COLO668 (cell line): ENCODE measurements at regions not wholly inside any gene's neighbourhood (a gene's known extent, or its start where the extent isn't known, plus 50 kb on each side); places are given as distances from the start of the nearest gene placed in this dataset.

ENCODE experiments used
- DNase-seq: peaks from one replicate; lab custom pipeline; 2025; ENCODE audit not compliant: unreplicated experiment; lab: John Stamatoyannopoulos, UW

DNA sequence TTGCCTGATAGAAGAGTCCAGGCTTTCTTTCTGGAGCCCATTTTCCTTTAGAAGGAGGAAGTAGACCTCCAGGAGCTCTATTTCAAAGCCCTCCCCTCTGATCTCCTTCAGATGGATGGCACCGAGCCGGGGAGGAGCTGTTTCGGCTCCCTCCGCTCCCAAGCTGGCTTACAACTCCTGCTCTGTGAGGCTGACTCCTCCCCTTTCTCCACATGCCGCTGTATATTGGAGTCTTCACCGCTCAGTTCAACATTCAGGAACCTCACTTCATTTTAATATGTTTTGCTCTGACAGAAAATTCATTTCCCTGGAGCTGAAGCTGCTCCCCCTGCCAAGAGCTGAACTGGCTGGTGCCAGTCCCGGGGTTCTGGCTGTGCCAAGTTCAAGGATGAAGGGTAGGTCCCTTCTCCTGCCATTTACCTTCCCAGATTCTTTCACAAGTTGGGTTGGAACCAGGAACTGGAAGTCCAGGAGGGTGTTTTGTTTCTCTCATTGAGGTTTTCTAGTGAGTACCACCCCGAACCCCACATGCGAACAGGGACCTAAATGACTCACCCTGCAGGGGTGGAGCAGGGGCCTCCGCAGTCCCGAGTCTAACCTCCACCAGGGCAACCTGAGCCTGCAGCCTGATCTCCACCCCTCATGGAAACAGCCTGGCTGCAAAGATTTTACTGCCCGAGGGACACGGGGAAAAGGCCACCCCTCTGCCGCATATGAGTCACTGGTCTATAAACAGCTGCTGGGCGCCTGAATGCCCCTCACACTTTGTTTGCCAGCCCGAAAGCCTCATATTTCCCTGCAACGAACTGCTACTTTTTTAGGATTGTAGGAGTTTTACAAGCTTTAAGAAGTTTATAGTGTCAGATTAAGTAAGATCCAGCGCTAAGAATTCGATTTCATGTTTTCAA is 68.6 kb upstream of the FOXA2 start:
- no peak for DNase-seq

GRCh38 chr20:22653658-22654642 is 69.6 kb upstream of the FOXA2 start:
- DNase-seq = no peak

DNA sequence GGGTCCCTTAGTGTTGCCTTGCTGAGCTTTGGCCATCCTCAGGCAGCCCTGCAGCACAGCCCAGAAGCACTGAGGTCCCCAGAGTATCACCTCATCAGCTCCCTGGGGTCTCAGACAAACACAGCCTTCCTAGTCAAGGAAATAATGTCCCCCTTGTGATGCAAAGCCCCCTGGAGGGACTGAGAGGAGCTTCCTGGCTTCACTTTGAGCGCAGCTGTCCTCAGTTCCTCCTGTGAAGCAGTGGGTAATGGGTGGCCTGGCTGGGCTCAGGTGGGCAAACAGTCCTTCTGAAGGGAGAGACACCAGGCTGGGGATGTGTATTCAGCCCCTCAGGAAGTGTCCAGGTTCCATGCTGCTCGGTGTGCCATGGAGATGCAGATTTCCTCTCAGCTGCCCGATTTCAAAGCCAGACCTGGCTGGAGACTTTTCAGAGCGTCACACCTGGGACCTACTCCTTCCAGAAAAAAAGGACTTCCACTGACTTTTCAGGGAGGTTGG is 79.2 kb upstream of the FOXA2 start:
- no peak for DNase-seq

DNA sequence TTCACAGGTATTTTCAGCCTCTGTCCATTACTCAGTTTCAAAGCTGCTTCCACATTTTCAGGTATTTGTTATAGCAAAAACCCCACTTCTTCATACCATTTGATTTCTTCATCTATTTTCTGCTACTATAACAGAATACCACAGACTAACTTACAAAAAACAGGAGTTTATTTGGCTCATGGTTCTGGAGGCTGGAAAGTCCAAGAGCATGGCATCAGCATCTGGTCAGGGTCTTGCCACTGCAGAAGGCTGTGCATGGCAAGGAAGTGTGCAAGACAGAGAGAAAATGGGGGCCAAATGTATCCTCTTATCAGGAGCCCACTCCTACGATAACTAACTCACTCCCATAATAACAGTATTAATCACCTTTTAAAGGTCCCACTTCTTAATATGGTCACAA is 82.8 kb upstream of the FOXA2 start:
- no peak for DNase-seq

GRCh38 chr20:22672191-22672590 is 87.8 kb upstream of the FOXA2 start:
- DNase-seq = no peak

DNA sequence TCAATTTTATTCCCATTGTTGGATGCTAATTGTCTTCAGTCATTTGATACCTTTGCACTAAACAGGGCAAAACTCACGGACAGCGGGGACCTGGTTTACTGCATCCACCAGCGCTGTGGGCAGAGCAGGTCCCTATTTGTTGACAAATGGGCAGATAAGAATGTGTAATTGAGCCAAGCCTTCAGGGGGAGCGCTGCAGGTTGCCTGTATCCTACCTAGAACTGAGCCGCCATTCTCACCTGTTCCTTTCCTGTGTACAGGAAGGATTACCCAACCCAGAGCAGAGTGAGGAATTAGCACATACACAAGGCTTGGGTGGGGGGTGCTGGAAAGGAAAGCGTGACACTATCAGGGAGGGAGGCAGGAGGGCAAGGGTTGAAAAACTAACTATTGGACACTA is 89.1 kb upstream of the FOXA2 start:
- no peak for DNase-seq

DNA sequence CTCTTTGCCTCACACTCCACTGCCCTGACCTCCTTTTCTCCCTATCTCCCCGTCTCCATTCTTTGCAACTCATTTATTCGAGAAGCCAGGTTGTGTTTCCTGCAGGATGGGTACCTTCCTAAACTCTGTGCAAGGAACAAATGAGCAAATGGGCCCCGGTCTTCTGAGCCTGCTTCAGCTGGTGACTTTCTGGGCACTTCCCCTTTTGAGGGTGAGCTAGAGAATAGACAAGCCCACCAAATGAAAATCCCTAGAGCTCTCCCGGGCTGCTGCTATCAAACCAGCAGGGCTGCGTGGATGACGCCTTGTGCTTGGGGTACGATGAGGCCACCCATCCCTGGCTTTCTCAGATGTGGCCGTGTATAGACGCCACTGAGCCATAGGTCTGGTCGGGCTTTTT is 91.0 kb upstream of the FOXA2 start:
- DNase-seq = no peak

DNA sequence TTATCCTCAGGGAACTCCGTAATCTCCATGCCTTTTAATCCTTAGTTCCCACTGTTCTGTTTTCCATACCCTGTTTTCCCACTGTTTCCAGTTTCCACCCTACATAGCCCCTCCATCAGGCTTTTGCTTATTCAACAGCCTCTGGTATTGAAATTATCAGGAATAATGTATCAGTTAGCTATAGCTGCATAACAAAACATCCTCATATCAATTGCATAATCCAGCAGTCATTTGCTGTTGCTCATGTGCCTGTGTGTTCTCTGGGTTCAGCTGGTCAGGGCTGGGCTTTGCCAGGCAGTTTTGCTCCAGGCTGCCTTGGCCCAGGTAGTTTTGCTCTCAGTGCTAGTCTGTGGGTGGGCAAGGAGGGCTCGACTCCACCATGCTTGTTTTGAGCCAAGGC is 94.3 kb upstream of the FOXA2 start:
- DNase-seq = no peak

GRCh38 chr20:22679197-22679596 is 94.8 kb upstream of the FOXA2 start:
- no peak for DNase-seq

- DNase-seq = no peak
Observed at GRCh38 chr20:22680031-22680740, 95.8 kb upstream of the FOXA2 start.

DNA sequence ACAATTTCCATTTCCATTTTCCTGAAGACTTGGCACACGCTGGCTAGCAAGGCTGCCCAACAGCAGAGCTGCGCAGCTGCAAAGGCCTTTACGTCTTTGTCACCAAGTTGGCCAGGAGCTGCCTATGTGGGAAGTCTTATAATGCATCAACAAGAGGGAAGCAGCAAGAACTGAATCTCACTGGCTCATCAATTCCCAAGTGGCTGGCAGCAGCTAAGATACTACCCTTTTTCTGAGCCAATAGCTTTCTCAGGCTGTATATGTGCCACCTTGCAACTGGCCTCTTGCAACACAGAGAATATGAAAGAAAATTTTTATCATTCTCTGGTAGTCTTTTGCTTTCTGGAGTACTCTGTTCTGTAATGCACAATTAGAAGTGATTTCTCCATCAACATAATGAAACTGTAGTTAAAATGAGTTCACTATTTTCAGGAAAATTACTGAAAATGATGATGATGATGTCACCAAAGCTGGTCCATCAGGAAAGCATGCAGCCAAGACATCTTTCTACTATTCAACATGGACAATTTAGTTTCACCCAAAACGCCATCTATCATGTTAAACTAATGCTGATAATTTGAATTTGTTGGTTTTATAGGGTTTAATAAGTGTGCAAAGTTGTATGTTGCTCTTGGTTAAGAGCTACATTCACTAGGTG is 97.3 kb upstream of the FOXA2 start:
- no peak for DNase-seq

DNA sequence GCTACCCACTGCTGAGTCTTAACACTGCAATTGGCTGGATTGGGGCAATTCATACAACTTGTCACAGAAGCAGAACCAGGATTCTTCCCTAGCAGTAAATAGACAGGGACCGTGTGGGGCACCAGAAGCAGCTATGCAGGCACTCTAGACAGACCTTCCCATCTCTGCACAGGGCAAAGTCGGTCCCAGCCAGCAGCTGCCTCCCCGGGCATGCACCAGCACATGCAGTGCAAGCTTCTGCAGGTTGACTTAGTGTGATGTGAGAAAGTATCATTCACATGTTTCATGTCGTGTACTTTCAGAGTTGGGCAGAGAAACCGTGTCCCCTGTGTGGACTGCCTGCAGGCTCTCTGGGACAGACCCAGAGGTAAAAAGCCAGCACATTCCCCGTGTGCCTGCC is 98.0 kb upstream of the FOXA2 start:
- DNase-seq = no peak

- peak; percentile 71 for DNase-seq
Observed at GRCh38 chr20:22684072-22684762, 99.8 kb upstream of the FOXA2 start.

DNA sequence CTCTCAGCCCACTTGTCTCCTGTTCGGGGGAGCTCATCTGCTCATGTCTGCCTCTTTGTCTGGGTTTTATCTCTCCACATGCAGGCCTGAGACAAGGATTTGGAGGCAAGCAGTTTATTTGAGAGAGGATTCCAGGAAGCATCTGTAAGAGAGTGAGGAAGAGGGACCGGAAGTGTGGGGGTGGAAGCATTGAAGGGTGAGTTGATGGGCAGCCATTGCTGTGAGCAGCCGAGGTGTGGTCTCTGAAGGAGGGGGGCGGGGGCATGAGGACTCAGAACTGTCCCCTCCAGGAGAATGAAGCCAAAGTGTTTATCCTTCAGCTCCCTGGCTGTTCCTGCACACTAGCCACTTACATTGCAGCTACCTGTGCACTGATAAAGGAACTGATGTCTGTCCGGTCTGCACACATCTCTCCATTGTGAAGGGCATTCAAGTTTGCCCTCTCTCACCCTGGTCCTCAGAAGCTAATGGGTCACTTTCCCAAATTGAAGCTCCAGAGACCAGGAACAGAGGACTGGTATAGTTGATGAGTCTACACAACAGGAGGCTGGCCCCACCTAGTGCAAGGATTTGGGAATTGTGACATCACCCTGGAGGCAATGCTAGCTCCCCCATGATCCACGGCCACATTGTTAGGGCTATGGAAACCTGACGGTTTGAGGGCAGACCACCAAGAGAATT is 100.5 kb upstream of the FOXA2 start:
- DNase-seq = peak; percentile 31

- DNase-seq = peak; percentile 70
Observed at GRCh38 chr20:22686097-22686496, 101.7 kb upstream of the FOXA2 start.

DNA sequence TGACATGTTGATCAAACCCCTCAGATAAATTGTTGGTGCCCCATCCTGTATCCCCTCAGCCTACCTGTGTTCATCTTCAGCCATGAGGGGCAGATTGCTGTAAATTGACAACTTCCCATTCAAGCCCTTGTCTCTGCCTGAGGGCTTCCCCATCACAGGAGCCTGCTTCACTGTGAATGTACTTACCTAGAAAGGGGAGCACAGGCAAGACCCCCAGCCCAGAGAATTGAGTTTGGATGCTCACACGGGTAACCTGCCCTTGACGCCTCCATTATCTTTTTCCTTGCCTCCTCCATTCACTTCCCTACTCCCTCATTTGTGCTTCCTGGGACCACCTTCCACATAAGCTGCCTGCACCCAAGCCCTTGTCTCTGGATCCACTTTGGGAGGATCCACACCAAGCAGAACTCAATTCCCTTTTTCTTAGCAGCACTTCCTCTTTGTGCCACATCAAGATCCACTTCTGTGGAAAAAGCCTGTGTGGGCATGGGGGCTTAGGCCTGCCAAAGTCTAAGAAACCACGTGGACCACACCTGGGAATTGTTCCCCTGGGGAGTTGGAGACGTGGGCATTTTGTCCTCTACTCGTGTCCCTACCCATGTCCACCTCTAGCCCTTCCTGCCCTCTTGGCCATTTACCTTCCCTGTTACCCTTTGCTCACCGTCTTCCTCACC is 103.4 kb upstream of the FOXA2 start:
- no peak for DNase-seq

- no peak for DNase-seq
Observed at GRCh38 chr20:22688485-22688884, 104.1 kb upstream of the FOXA2 start.

DNA sequence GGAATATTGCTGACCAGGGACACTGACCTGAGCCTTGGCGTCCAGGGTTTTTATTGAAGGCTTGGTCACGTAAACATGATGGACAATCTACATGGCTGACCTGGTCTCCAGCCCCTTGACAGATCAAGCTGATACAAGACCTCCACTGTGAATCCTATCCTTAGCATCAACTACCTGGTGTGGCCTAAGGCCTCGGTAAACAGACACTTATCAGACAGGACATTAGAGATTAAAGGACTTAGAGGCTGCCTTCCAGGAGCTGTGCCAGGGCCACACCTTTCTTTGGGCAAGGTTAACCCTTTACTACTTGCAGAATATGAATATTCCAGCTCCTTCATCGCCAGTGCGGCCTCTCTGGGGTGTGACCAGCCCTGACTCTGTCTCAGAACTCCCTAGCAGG is 104.9 kb upstream of the FOXA2 start:
- no peak for DNase-seq

DNA sequence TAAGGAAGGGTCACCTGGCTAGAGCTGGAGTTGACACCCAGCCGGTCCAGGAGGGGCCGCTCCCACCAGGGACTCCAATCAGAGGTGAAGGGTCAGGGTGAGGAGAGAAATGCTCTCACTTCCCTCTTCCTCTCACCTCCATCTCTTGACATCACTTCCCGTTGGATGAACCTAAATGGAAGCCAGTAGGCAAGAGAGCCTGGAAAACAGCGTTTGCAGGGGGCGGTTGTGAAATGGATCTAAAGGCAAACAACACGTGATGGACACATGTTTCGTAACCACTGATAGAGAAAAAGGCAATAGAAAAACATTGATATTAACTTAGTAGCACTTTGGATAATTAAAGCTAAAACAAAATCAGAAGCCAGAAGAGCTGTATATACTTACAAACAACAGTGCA is 105.6 kb upstream of the FOXA2 start:
- no peak for DNase-seq
